T-helper 1 cell treated with Interleukin-12 subunit alpha and Interleukin-12 subunit beta and Interleukin-4 antibody, amounts not matched to agents 30 ng/mL and 1 ng/mL, for 36 hours (primary cell): ENCODE measurements at regions not wholly inside any gene's neighbourhood (a gene's known extent, or its start where the extent isn't known, plus 50 kb on each side); places are given as distances from the start of the nearest gene placed in this dataset.

Source experiments
- intact Hi-C: fragments of 100-400 bp; cut with micrococcal nuclease; formaldehyde crosslinking; loops from one replicate; pipeline ENCODE4 v1.15.1; 2024

GRCh38 chr1:95427525-95427924 is 193.5 kb downstream of the RWDD3 start:
- intact Hi-C loops = no loop called here

GRCh38 chr1:95431235-95431634 is 197.2 kb downstream of the RWDD3 start:
- intact Hi-C loops = no loop called here

GRCh38 chr1:95435611-95436010 is 201.6 kb downstream of the RWDD3 start:
- intact Hi-C loops = no loop called here

- intact Hi-C loops = no loop called here
Measured at GRCh38 chr1:95437011-95437410, 203.0 kb downstream of the RWDD3 start.

- intact Hi-C loops = no loop called here
Measured at GRCh38 chr1:95437781-95438180, 203.8 kb downstream of the RWDD3 start.

- intact Hi-C loops = no loop called here
Measured at GRCh38 chr1:95438218-95438948, 204.4 kb downstream of the RWDD3 start.

GRCh38 chr1:95440511-95440910 is 206.5 kb downstream of the RWDD3 start:
- intact Hi-C loops = no loop called here

GRCh38 chr1:95449516-95449915 is 215.5 kb downstream of the RWDD3 start:
- intact Hi-C loops = no loop called here

- intact Hi-C loops = no loop called here
Measured at GRCh38 chr1:95451054-95451453, 217.0 kb downstream of the RWDD3 start.

GRCh38 chr1:95451904-95452303 is 217.9 kb downstream of the RWDD3 start:
- intact Hi-C loops = no loop called here

GRCh38 chr1:95453053-95453452 is 219.0 kb downstream of the RWDD3 start:
- intact Hi-C loops = no loop called here

GRCh38 chr1:95467036-95467435 is 233.0 kb downstream of the RWDD3 start:
- intact Hi-C loops = no loop called here

GRCh38 chr1:95475686-95476457 is 241.9 kb downstream of the RWDD3 start:
- intact Hi-C loops = no loop called here

GRCh38 chr1:95496307-95496706 is 262.3 kb downstream of the RWDD3 start:
- intact Hi-C loops = no loop called here

- intact Hi-C loops = no loop called here
Measured at GRCh38 chr1:95496773-95497172, 262.8 kb downstream of the RWDD3 start.

GRCh38 chr1:95497566-95497965 is 263.6 kb downstream of the RWDD3 start:
- intact Hi-C loops = no loop called here

- intact Hi-C loops = no loop called here
Measured at GRCh38 chr1:95503278-95504030, 269.4 kb downstream of the RWDD3 start.

GRCh38 chr1:95504321-95504720 is 270.3 kb downstream of the RWDD3 start:
- intact Hi-C loops = no loop called here

- intact Hi-C loops = no loop called here
Measured at GRCh38 chr1:95506736-95507414, 272.9 kb downstream of the RWDD3 start.

GRCh38 chr1:95509989-95510388 is 276.0 kb downstream of the RWDD3 start:
- intact Hi-C loops = no loop called here

- intact Hi-C loops = no loop called here
Measured at GRCh38 chr1:95512925-95513324, 278.9 kb downstream of the RWDD3 start.

GRCh38 chr1:95517506-95517905 is 283.5 kb downstream of the RWDD3 start:
- intact Hi-C loops = no loop called here
